ENCODE measurements at regions not wholly inside any gene's neighbourhood (a gene's known extent, or its start where the extent isn't known, plus 50 kb on each side); places are given as distances from the start of the nearest gene placed in this dataset.
A peak's percentile ranks its signal among the peaks of the same experiment; 100 is the strongest.
"Not testable (repeated sequence)": the region's sequence is repeated elsewhere in the genome, so short reads cannot be mapped to it uniquely, and the experiment has no call there.

DNA sequence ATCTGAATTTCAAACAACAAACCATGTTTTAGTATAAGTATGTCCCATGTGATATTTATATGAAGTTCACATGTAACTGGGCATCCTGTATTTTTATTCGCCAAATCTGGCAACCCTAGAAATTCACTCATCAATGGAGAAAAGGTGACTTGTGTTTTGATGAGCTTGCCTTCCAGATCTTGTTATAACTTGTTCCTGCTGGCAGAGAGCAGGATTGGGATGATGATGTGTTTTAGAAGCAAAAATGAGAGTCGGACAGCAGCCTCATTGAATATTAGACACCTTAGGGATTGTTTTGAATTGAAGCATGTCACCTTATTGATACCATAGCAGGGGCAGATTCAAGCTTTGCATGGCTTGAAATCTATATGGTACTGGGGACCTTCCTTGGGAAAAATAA lies 85.4 kb upstream of the MED13 start:
- DNase-seq (ENCODE audit: low spot score), result no peak

DNA sequence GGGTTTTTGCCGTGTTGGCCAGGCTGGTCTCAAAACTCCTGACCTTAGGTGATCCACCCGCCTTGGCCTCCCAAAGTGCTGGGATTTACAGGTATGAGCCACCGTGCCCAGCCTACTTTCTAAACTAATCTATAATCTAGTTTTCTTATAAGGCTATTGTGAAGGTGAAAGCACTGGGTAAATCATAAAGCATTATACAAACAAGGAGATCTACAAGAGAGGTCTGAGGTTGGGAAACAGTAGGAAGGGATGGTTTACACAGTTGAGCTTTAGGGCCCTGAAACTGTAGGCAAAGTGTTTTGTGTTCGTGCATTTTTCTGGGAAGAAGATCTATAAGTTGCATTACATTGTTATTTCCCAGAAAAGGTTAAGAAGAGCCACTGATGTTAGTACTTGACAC lies 84.9 kb upstream of the MED13 start:
- no peak for DNase-seq (ENCODE audit: low spot score)

DNA sequence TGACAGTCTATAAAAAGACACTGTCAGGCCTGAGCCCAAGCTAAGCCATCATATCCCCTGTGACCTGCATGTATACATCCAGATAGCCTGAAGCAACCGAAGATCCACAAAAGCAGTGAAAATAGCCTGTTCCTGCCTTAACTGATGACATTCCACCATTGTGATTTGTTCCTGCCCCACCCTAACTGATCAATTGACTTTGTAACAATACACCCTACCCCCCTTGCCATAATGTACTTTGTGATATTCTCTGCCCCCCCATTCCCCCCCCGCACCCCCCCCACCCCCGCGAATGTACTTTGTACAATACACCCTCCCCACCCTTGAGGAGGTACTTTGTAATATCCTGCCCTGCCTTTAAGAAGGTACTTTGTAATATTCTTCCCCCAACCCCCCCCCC lies 82.2 kb upstream of the MED13 start:
- no peak for DNase-seq (ENCODE audit: low spot score)

DNA sequence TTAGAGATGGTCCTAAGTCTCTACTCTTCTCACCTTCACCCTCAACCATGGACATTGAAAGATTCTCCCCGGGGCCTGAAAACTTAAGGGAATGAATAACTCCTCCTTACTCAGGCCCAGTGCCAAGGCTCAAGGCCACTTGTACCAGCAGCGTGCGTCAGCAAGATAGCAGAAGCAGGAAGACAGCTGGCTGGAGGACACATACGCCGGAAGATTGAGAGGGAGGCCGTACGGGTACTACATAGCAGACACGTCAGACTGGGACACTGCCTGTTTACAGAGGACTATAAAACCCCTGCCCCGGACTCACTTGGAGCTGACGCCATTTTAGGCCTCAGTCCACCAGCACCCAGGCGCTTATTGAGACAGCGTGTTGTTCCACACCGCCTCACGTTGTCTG lies 75.8 kb upstream of the MED13 start:
- no peak for DNase-seq (ENCODE audit: low spot score)

DNA sequence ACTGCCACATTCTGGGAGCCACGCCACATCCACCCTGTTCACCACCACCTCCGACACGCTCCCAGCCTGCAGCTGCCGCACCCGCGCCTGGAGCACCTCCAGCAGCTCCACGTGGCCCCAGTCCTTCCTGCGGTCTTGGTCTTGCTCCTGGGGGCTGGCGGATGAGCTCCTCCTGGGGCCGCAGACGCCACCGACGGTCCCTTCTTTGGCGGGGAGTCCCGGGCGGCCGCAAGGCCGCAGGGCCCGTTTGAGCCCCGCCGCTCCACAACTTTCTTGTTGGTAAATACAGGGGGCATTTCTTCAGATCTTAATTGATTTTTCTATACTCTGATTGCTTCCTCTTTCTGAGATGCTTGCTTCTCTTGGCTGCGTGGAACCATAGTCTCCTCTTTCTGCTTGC lies 75.3 kb upstream of the MED13 start:
- no peak for DNase-seq (ENCODE audit: low spot score)

DNA sequence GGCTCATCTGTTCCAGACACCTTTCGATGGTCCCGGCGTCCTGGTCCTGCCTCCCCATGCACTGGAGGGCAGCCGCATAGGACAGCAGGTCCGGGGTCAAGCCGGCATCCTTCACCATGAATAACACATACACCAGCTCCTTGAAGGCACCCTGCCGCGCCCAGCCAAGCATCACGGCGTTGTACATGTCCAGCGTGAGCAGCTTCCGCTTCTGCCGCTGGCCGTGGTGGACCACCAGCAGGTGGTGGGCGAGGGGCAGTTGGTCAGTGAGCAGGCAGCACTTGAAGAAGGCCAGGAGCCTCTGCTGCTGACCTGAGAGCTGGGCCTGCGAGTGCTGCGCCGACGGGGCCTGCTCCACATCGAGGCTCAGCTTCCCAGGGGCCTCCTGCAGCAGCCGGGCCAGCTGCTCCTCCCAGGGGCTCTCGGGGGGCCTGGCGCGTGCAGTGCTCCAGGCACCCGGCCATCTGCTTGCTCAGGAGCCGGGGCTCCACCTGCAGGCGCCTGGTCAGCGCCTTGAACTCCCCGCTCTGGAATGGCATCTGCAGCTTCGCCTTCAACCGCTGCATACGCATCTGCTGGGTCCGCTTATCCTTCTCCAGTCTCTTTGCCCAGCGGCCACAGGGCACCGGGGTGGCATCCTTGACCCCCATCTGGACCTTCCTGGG lies 74.7 kb upstream of the MED13 start:
- not testable (repeated sequence) for DNase-seq (ENCODE audit: low spot score)

DNA sequence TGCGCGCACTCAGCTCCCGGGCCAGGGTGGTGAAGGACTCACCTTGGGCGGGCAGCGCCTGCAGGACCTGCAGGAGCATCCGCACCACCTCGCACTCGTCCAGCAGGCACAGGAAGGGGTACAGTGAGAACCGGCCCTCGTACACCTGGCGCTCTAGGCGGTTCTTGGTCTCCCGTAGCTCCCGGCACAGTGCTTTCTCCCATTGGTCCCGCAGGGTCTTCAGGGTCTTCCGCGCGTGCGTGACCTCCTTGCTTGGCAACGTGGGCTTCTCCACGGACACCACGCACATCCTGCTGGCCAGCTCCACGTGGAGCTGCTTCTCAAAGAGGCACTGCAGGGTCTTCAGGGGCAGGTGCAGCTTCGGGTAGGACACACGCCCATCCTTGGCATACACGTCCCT lies 74.1 kb upstream of the MED13 start:
- no peak for DNase-seq (ENCODE audit: low spot score)

DNA sequence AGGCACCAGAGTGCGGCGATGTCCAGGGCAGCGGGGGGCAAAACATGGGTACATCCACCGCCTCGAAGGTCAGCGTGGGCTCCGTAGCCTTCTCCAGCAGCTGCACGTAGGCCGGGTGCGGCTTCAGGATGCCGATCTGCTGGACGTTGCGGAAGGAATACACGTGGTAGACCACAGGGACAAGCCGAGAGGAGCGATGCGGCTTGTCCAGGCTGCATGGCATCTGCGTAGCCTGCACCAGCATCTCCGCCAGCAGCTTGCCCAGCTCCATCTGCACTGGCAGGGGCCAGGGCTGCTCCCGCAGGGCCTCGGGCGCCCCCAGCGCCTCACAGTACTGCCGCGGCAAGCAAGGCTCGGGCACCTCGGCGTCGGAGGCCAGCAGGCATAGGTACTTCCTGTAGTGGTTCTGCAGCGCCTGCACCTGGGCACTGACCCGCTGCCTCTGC lies 73.6 kb upstream of the MED13 start:
- not testable (repeated sequence) for DNase-seq (ENCODE audit: low spot score)

DNA sequence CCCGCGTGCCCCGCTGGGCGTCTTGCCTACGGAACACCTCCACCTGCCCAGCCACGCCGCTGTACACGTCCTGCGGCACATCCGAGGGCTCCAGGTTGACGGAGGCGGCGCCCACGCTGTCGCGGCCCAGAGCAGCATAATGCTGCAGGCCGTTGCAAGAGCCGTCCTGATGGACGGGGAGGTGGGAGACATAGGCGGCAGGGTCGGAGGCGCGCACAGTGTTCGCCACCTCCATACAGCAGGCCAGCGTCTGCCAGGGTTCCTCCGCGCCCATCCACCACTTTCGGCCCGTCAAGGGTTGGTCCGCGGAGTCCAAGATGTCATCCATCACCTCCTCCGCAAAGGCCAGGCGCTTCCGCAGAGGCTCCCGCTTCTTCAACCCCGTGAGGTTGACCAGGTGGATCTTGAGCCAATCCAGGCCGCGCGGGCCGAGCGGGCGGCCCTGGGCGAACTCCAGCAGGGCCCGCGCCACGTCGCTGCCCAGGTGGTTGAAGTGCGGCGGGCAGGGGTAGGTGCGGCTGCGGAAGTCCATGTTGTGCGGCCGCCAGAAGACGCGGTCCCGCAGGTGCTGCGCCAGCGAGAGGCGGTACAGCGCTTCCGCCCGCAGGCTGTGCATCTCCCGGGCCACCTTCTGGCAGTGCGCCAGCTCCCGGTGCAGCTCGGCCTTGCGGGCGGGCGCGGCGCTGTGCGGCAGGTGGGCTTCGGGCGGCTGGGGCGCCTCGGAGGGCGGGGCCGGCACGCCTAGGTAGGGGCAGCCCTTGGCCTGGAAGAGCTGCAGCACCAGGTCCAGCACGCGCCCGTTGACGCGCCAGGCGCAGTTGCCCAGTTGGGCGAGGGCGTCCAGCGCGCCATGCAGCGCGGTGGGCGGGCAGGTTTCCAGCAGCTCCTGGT lies 72.9 kb upstream of the MED13 start:
- DNase-seq (ENCODE audit: low spot score), result peak; percentile 16

DNA sequence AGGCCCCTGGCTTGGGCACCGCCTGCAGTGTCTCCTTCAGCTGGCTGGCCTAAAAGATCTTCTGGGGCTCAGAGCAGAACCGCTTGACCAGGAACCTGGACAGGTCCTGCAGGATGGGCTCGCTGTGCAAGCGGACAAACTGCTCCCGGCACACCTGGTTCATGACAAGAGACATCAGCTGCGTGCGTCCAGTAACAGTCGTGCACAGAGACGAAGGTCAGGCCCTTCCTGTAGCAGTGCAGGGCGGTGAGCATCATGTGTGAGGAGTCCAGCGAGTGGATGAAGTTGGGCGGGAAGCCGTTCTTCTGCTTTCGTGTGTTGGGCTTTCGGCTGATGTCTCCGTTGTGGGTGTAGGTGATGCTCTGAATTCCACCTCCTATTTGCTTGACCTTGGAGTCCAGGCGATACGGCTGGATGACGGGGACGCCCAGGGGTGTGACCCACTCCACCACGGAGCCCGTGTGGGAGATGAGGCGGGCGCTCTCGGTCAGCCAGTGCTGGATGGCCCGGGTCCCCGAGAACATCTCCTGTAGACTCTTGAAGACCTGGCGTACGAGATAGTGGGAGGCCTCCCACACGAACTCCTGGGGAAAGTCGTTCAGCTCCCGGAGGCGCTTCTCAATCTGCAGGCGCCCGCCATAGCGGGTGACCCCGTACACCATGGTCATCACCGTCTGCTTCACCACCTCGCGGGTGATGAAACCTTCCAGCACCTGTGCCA lies 72.1 kb upstream of the MED13 start:
- not testable (repeated sequence) for DNase-seq (ENCODE audit: low spot score)

DNA sequence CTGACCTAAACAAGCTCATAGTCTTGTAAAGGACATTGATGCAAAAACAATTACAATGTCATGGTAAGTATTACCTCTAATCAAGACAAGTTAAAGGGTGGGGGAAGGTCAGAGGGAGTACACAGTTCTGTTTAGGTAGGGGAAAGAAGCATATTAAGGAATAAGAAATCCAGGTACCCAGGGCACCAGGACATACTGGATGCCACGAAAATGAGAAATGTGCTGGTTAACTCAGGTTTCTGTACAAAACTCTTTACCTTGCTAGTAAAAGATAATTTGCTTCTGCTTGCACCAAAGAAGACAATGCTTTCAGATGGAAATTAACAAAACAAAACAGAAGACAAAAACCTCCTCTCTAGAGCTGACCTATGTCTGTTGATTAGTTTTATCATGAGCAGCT lies 70.7 kb upstream of the MED13 start:
- no peak for DNase-seq (ENCODE audit: low spot score)

DNA sequence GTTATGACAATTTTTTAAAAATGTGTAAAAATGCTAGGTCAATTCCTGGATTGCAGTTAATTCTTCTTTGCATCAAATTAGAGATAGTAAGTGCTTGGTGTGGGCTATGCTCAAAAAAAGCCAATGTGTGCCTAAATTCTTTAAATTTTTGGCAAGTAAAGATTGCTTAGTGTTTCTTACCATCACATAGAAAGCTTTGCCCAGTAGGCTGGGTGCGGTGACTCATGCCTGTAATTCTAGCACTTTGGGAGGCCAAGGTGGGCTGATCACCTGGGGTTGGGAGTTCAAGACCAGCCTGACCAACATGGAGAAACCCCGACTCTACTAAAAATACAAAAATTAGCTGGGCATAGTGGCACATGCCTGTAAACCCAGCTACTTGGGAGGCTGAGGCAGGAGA lies 70.0 kb upstream of the MED13 start:
- not testable (repeated sequence) for DNase-seq (ENCODE audit: low spot score)

DNA sequence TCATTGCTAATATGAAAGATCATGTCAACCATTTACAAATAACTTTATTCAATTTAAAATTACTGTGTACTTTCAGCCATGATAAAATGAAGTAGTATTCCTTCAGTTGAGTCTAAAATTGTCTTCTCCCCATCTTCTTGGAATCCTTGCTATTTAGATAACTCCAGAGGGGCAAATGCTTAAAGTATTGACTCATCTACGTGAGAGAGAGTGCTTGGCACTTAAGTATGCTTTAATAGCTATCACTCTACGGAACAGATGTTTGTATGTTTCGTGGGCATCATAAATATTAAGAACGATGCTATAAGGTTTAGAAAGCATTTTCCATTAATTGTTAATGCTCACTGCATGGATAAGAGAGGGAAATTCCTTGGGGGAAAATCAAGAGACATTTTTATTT lies 69.3 kb upstream of the MED13 start:
- DNase-seq (ENCODE audit: low spot score), result no peak

DNA sequence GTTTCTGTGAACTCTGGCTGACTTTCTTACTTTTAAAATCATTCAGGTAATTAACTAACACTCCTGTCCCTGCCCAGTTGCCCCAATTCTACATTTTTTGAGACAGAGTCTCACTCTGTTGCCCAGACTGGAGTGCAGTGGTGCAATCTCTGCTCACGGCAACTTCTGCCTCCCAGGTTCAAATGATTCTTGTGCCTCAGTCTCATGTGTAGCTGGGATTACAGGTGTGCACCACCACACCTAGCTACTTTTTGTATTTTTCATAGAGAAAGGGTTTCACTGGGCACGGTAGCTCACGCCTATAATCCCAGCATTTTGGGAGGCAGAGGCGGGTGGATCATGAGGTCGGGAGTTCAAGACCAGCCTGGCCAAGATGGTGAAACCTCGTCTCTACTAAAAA lies 66.2 kb upstream of the MED13 start:
- not testable (repeated sequence) for DNase-seq (ENCODE audit: low spot score)

DNA sequence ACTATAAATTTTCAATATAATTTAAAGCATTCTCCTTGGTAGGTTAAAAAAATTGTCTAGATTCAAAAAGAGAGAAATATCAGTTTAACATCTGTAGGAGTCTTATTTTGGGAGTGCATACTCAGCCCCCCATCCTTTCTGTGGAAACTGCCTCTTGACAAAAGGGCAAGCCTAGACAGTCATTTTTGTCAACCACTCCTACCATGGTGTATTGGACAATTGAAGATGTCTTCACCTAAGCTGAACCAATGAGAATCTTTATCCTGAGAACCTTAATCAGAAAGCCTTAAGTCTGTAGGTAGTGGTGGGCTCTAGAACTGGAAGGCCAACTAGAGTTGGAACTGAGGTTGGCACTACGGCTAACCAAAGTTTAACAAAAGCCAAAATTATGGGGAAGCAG lies 65.7 kb upstream of the MED13 start:
- no peak for DNase-seq (ENCODE audit: low spot score)

DNA sequence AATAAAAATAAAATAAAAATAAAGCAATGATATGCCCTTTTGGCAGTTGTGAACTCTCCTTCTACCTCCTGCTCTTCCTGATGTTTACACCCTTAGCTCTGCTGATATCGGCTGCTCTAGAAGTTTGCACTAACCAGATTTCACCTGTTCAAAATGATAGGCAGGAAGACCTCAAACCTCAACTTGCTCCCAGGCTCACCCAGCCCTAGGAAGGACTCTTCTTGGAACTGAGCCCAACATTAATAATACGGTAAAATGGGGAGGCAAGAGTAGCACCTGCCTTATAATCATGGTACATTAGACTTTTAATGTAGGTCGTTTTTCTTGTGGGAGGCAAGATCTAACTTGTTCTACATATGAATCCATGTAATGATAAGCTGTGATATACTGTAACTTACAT lies 61.2 kb upstream of the MED13 start:
- DNase-seq (ENCODE audit: low spot score), result no peak

DNA sequence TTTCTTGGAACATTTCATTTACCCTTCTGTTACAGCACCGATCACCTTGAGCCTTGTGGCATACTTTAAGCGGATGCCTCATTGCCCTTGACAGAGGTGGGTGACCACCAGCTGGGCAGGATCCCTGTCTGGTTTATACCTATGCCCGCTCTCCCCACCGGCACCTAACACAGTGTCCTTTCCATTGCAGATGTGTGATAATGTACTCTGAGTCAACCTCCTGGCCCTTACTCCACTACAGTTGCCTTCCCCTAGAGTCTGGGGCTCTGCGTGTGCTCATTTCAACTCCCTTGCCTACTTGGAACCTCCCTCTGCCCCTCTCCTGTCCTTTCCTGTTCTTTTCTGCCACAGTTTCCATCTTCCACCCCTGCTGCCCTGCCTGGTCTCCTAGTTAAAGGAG lies 60.2 kb upstream of the MED13 start:
- DNase-seq (ENCODE audit: low spot score), result no peak

DNA sequence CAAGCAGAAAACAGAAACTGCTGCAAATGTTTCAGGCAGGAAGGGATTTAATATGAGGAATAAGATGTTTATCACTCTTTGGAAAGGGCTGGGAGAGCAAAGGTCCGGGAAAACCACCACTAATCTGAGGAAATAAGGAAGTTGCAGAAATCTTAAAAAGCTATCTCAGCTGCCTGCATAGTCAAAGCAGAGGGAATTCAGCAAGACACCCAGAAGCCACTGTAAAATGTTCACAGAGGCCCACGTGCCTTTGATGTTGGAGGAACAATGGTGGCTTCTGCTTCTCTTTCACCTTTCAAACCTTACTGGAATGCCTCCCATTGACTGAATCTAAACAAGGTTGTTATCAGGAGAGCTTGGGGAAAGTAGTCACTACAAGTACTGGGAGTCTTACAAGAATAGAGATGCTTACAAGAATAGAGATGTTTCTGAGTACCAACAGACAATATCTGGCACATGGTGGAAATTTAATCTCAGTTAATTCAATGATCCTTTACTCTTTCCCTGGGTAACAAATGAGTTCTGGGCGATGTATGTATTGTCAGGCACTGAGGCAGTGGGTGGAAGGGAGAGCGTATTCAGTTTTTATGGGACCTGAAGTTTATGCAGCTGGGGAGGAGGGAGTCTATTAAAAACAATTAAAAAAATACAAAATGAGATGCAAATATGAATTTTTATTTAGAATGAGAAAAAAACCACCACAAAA lies 56.1 kb upstream of the MED13 start:
- peak; percentile 26 for DNase-seq (ENCODE audit: low spot score)

DNA sequence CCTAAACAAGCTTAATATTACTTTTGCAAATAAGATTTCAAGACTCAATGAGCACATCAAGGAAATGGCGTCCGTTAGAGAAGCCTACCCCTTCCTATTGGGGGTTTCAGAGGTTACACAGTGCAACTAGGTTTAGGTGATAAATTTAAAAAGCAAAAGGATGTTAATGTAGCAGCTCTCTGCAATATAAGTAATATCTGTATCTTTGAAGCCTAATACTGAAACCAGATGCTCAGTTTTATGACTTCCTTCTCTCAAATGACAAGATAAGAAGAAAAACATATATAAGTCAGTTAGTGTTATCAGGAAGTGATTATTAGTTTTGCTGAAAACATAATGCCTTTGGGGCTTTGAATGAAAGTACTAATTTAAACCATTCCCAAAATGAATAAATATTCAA lies 54.3 kb upstream of the MED13 start:
- no peak for DNase-seq (ENCODE audit: low spot score)

Data from iPS-NIHi11 (cell line).